Osteoblast (primary cell): ENCODE measurements at regions not wholly inside any gene's neighbourhood (a gene's known extent, or its start where the extent isn't known, plus 50 kb on each side); places are given as distances from the start of the nearest gene placed in this dataset.

Source experiments
- DNase-seq: peaks from one replicate; pipeline ENCODE4 v3.0.0; 2011; ENCODE audit warnings: low spot score, mixed read lengths; ENCODE audit not compliant: insufficient read length; ENCODE audit errors: missing footprints
- H2AFZ ChIP-seq: 2 replicates; pipeline ENCODE4 v1.6.0; 2011; ENCODE audit warnings: mild to moderate bottlenecking, low read length
- H3K27ac ChIP-seq: 2 replicates; pipeline ENCODE4 v1.5.1; 2011; ENCODE audit warnings: mild to moderate bottlenecking, low read depth, low read length, moderate library complexity
- H3K27me3 ChIP-seq: 2 replicates; pipeline ENCODE4 v1.6.0; 2012; ENCODE audit warnings: mild to moderate bottlenecking, control low read depth, inconsistent platforms, low read length, moderate library complexity; ENCODE audit not compliant: insufficient read depth
- H3K36me3 ChIP-seq: 2 replicates; pipeline ENCODE4 v1.5.1; 2011; ENCODE audit warnings: mild to moderate bottlenecking, low read length, control low read depth, moderate library complexity; ENCODE audit not compliant: insufficient read depth
- H3K4me1 ChIP-seq: 2 replicates; pipeline ENCODE4 v1.5.1; 2011; ENCODE audit warnings: mild to moderate bottlenecking, low read length, control low read depth, moderate library complexity; ENCODE audit not compliant: insufficient read depth
- H3K4me2 ChIP-seq: 2 replicates; pipeline ENCODE4 v1.6.0; 2011; ENCODE audit warnings: mild to moderate bottlenecking, low read length; ENCODE audit not compliant: insufficient read depth
- H3K4me3 ChIP-seq: fragments of 200-600 bp; sonication (generic); 3 replicates; pipeline ENCODE4 v1.5.1; 2012; ENCODE audit warnings: mild to moderate bottlenecking, low read length, inconsistent platforms; ENCODE audit not compliant: insufficient read depth
- H3K79me2 ChIP-seq: 2 replicates; pipeline ENCODE4 v1.6.0; 2012; ENCODE audit warnings: mild to moderate bottlenecking, low read length, control low read depth, inconsistent platforms; ENCODE audit not compliant: insufficient read depth
- H3K9me3 ChIP-seq: 2 replicates; pipeline ENCODE4 v1.5.1; 2011; ENCODE audit warnings: low read depth, low read length, control low read depth
- H4K20me1 ChIP-seq: 2 replicates; pipeline ENCODE4 v1.6.0; 2012; ENCODE audit warnings: mild to moderate bottlenecking, low read length, control low read depth; ENCODE audit not compliant: insufficient read depth
- TF ChIP-seq, protein P1 (sequence below): IDR thresholded peaks from 2 replicates; pipeline ENCODE4 v1.5.1; 2011; ENCODE audit warnings: mild to moderate bottlenecking, low read depth, low read length, moderate library complexity; ENCODE audit errors: extremely low read depth

DNA sequence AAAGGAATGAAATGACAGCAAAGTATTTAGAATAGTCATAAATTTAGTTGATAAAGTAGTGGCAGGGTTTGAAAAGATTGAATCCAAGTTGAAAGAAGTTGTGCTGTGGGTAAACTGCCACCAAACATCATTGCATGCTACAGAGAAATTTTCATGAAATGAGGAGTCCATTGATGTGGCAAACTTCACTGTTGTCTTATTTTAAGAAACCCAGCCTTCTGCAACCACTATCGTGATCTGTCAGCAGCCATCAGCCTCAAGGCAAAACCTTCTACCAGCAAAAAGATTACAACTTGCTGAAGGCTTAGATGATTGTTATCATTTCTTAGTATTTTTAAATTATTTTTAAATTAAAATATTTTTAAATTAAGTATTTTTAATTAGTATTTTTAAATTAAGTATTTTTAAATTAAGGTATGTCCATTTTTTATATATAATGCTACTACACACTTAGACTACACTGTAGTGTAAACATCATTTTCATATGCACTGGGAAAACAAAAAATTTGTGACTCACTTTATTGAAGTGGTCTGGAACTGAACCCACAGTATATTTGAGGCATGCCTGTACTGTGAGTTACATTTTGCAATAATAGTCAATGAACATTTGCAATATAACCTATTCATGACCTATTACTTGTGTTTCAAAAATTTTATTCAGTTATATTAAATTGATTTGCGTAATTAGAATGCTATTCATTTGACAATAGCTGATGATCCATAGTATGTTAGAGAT, 67.2 kb upstream of the SYT1 start:
- Histone ChIP-seq H3K9me3 (peaks cover 3% of the 10 kb centered on the region), H4K20me1 (no peaks in the 10 kb centered on the region), H3K27ac (no peak overlapping the region), H3K27me3 (no peaks in the 10 kb centered on the region), H3K4me1 (no peaks in the 10 kb centered on the region), H2AFZ (no peak overlapping the region), H3K79me2 (no peaks in the 10 kb centered on the region), H3K36me3 (no peaks in the 10 kb centered on the region), H3K4me3 (no peak overlapping the region), H3K4me2 (no peak overlapping the region)
- DNase-seq: no peak
- TF ChIP-seq, protein P1, sequence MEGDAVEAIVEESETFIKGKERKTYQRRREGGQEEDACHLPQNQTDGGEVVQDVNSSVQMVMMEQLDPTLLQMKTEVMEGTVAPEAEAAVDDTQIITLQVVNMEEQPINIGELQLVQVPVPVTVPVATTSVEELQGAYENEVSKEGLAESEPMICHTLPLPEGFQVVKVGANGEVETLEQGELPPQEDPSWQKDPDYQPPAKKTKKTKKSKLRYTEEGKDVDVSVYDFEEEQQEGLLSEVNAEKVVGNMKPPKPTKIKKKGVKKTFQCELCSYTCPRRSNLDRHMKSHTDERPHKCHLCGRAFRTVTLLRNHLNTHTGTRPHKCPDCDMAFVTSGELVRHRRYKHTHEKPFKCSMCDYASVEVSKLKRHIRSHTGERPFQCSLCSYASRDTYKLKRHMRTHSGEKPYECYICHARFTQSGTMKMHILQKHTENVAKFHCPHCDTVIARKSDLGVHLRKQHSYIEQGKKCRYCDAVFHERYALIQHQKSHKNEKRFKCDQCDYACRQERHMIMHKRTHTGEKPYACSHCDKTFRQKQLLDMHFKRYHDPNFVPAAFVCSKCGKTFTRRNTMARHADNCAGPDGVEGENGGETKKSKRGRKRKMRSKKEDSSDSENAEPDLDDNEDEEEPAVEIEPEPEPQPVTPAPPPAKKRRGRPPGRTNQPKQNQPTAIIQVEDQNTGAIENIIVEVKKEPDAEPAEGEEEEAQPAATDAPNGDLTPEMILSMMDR: no peak

DNA sequence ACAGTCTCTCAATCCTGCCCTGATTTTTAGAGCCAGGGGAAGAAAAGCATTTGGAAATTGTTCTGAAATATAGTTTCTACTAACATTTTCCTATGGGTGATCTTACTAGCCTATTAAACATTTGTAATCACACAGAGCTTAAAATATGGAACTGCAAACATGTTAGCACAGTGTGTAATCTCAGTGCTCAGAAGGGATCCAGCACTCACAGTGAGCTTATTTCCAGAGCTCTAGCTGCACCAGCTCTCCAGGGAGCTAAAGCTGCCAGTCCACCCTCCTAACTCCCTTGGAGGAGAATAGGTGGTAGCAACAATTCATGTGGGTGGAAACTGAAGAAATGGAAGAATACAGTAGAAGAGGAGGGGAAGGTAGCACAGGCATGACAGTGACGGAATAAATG, 64.9 kb upstream of the SYT1 start:
- no peaks in the 10 kb centered on the region for H3K79me2 ChIP-seq
- H2AFZ ChIP-seq: no peak overlapping the region
- H3K4me1 ChIP-seq: no peaks in the 10 kb centered on the region
- TF ChIP-seq, protein P1: no peak
- no peaks in the 10 kb centered on the region for H3K36me3 ChIP-seq
- no peak overlapping the region for H3K27ac ChIP-seq
- peaks cover 3% of the 10 kb centered on the region for H3K9me3 ChIP-seq
- no peaks in the 10 kb centered on the region for H4K20me1 ChIP-seq
- no peak overlapping the region for H3K4me2 ChIP-seq
- H3K4me3 ChIP-seq: no peak overlapping the region
- DNase-seq: no peak
- no peaks in the 10 kb centered on the region for H3K27me3 ChIP-seq

- H2AFZ ChIP-seq: no peak overlapping the region
- H3K36me3 ChIP-seq: no peaks in the 10 kb centered on the region
- no peaks in the 10 kb centered on the region for H3K4me1 ChIP-seq
- H3K4me3 ChIP-seq: no peak overlapping the region
- no peaks in the 10 kb centered on the region for H4K20me1 ChIP-seq
- TF ChIP-seq, protein P1: no peak
- peak overlapping the region; percentile 23 for H3K4me2 ChIP-seq
- DNase-seq: peak; percentile 69
- no peaks in the 10 kb centered on the region for H3K79me2 ChIP-seq
- no peaks in the 10 kb centered on the region for H3K9me3 ChIP-seq
- H3K27ac ChIP-seq: no peak overlapping the region
- H3K27me3 ChIP-seq: no peaks in the 10 kb centered on the region
These were observed 62.0 kb upstream of the SYT1 start for GRCh38 chr12:78802593-78802992.

GRCh38 chr12:78804262-78804661, 60.3 kb upstream of the SYT1 start:
- Histone ChIP-seq H3K79me2 (no peaks in the 10 kb centered on the region), H3K36me3 (no peaks in the 10 kb centered on the region), H4K20me1 (no peaks in the 10 kb centered on the region), H3K4me1 (no peaks in the 10 kb centered on the region), H3K27me3 (no peaks in the 10 kb centered on the region), H3K27ac (no peak overlapping the region), H3K4me2 (no peak overlapping the region), H2AFZ (no peak overlapping the region), H3K4me3 (no peak overlapping the region), H3K9me3 (no peaks in the 10 kb centered on the region)
- DNase-seq: no peak
- TF ChIP-seq, protein P1: no peak
